Keratinocyte (primary cell): ENCODE measurements at regions not wholly inside any gene's neighbourhood (a gene's known extent, or its start where the extent isn't known, plus 50 kb on each side); places are given as distances from the start of the nearest gene placed in this dataset.

ENCODE experiments used
- DNase-seq: peaks from one replicate; pipeline ENCODE4 v3.0.0-alpha.2; 2011; ENCODE audit warnings: low read depth, missing footprints, low spot score
- FAIRE-seq: peaks from 2 replicates; lab custom pipeline; 2011; peaks lifted over from hg19 to GRCh38; lab: Jason Lieb, UNC
- H2AFZ ChIP-seq: 2 replicates; pipeline ENCODE4 v1.6.0; 2012; ENCODE audit warnings: low read length, control low read depth, inconsistent platforms; ENCODE audit not compliant: control insufficient read depth
- H3K27ac ChIP-seq: 2 replicates; pipeline ENCODE4 v1.5.1; 2011; ENCODE audit warnings: low read length; ENCODE audit not compliant: control insufficient read depth, insufficient read depth
- H3K27me3 ChIP-seq: 3 replicates; pipeline ENCODE4 v1.6.0; 2011; ENCODE audit warnings: low read length; ENCODE audit not compliant: control insufficient read depth, insufficient read depth; ENCODE audit errors: extremely low read depth
- H3K36me3 ChIP-seq, 2 experiments: 2 replicates in 1 of 2; 3 replicates in 1 of 2; pipeline ENCODE4 v1.5.1; 2011; ENCODE audit warnings: low read length in 2 of 2, mild to moderate bottlenecking in 1 of 2; ENCODE audit not compliant: control insufficient read depth in 2 of 2, insufficient read depth in 2 of 2; ENCODE audit errors: extremely low read depth in 1 of 2
- H3K4me1 ChIP-seq: 3 replicates; pipeline ENCODE4 v1.5.1; 2011; ENCODE audit warnings: low read length; ENCODE audit not compliant: control insufficient read depth, insufficient read depth; ENCODE audit errors: extremely low read depth
- H3K4me2 ChIP-seq: 3 replicates; pipeline ENCODE4 v1.6.0; 2011; ENCODE audit warnings: low read depth, low read length; ENCODE audit not compliant: control insufficient read depth, insufficient read depth; ENCODE audit errors: extremely low read depth
- H3K4me3 ChIP-seq, 3 experiments: fragments of 200-600 bp in 1 of 3; sonication (generic) in 1 of 3; 2 replicates in 2 of 3; 3 replicates in 1 of 3; pipeline ENCODE4 v1.5.1; 2011 to 2016; ENCODE audit warnings: low read length in 3 of 3, mild to moderate bottlenecking in 3 of 3, control low read depth in 2 of 3, inconsistent platforms in 1 of 3, low read depth in 1 of 3, mixed read lengths in 1 of 3, mixed run types in 1 of 3, moderate library complexity in 1 of 3; ENCODE audit not compliant: control insufficient read depth in 2 of 3, insufficient read depth in 2 of 3; ENCODE audit errors: extremely low read depth in 1 of 3
- H3K79me2 ChIP-seq: 2 replicates; pipeline ENCODE4 v1.6.0; 2012; ENCODE audit warnings: low read length; ENCODE audit not compliant: control insufficient read depth, insufficient read depth
- H3K9ac ChIP-seq: 3 replicates; pipeline ENCODE4 v1.6.0; 2011; ENCODE audit warnings: low read length; ENCODE audit not compliant: control insufficient read depth, insufficient read depth; ENCODE audit errors: extremely low read depth
- H3K9me1 ChIP-seq: 3 replicates; pipeline ENCODE4 v1.6.0; 2011; ENCODE audit warnings: low read length; ENCODE audit not compliant: control insufficient read depth, insufficient read depth; ENCODE audit errors: extremely low read depth
- H3K9me3 ChIP-seq: 2 replicates; pipeline ENCODE4 v1.5.1; 2012; ENCODE audit warnings: low read depth, low read length; ENCODE audit not compliant: control insufficient read depth
- H4K20me1 ChIP-seq: 3 replicates; pipeline ENCODE4 v1.6.0; 2011; ENCODE audit warnings: low read length; ENCODE audit not compliant: control insufficient read depth, insufficient read depth; ENCODE audit errors: extremely low read depth
- EZH2 ChIP-seq: IDR thresholded peaks from one replicate; pipeline ENCODE4 v1.6.1; 2012; ENCODE audit warnings: inconsistent platforms, mild to moderate bottlenecking, low read length, moderate library complexity
- dilution Hi-C: fragments of 300-500 bp; cut with MboI; formaldehyde crosslinking; loops from one replicate; pipeline ENCODE4 v1.7.0; 2020; ENCODE audit warnings: low sequenced_read_pairs; ENCODE audit not compliant: extremely low pct_ligation_motif_present
- TF ChIP-seq, protein P1 (sequence below), 3 experiments: IDR thresholded peaks in 1 of 3; conservative IDR thresholded peaks in 1 of 3; optimal IDR thresholded peaks in 1 of 3; 2 replicates in 2 of 3; 3 replicates in 1 of 3; pipeline versions ENCODE3 to v1.5.1; 2011; ENCODE audit warnings: low read length in 3 of 3, mild to moderate bottlenecking in 3 of 3, moderate library complexity in 2 of 3, control low read depth in 1 of 3, inconsistent platforms in 1 of 3; ENCODE audit not compliant: insufficient read depth in 2 of 3; ENCODE audit errors: extremely low read depth in 1 of 3

DNA sequence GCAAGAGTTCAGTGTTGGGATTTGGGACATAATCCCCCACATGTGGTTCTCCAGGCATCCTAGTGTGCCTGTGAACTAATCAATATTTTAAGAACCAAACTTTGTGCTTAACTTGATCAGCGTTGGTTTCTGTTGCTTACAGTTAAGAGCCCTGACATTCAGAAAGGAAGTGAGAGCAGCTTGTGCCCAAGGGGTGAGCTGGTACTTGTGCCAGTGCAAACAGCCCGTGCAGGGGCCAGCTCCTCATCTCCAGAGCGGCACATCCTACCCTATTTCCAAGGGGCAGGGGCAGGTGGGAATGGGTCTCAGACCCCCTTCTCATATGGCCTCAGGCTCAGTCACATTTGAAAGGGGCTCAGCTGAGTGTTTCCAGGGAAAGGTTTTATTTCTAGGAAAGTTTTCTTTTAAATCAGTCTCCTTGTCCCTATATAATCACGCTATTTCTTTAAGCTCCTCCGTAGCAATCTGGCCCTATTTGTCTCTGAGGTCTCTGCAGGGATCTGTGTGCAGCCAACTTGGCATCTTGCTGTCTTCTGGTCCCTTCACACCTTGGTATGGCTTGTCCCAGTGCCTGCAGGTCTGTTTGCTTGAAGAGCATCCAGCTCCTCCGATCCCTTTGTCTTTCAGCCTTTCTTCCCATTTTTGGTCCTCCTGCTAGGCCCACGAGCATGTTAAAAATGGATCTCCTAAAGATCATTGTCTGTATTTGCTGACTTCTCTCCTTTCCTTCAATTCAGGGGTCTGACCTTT is 358.9 kb downstream of the HRH4 start:
- Histone ChIP-seq H3K4me1 (no peaks in the 10 kb centered on the region), H3K27me3 (no peaks in the 10 kb centered on the region), H2AFZ (no peak overlapping the region), H3K9ac (no peak overlapping the region), H3K4me2 (no peak overlapping the region), H3K36me3 (no peaks in the 10 kb centered on the region), H3K79me2 (no peaks in the 10 kb centered on the region), H4K20me1 (no peaks in the 10 kb centered on the region), H3K9me3 (no peaks in the 10 kb centered on the region), H3K9me1 (no peaks in the 10 kb centered on the region), H3K4me3 (no peak overlapping the region), H3K27ac (no peak overlapping the region)
- dilution Hi-C loops: no loop called here
- DNase-seq (no peak), FAIRE-seq (no peak)
- TF ChIP-seq, protein P1, sequence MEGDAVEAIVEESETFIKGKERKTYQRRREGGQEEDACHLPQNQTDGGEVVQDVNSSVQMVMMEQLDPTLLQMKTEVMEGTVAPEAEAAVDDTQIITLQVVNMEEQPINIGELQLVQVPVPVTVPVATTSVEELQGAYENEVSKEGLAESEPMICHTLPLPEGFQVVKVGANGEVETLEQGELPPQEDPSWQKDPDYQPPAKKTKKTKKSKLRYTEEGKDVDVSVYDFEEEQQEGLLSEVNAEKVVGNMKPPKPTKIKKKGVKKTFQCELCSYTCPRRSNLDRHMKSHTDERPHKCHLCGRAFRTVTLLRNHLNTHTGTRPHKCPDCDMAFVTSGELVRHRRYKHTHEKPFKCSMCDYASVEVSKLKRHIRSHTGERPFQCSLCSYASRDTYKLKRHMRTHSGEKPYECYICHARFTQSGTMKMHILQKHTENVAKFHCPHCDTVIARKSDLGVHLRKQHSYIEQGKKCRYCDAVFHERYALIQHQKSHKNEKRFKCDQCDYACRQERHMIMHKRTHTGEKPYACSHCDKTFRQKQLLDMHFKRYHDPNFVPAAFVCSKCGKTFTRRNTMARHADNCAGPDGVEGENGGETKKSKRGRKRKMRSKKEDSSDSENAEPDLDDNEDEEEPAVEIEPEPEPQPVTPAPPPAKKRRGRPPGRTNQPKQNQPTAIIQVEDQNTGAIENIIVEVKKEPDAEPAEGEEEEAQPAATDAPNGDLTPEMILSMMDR (optimal IDR thresholded peaks at IDR 0.05 in 1 of 3, IDR thresholded peaks at IDR 0.05 in 1 of 3, conservative IDR thresholded peaks at IDR 0.05 in 1 of 3; ENCODE audit: extremely low read depth in 1 of 3, insufficient read depth in 2 of 3, low read length in 3 of 3): no peak
- no peak for TF ChIP-seq EZH2

DNA sequence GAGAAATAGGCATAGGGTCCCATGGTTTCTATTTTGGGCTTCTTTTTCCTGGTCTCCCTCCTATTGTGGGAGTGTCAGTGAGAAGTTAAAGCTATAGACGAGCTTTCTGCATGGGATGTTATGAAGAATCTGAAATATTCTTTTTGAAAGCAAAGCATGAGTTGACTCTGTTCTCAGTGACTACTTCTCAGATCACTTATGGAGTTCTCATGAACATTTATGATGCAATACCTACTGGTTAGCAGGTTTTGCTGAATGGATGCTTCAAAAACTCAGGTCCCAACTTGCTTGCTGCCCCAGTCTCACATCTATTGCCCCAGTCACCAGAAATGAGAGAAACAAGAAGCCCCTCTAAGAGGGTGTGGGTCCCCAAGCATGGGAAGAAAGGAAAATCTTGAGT is 365.0 kb downstream of the HRH4 start:
- Histone ChIP-seq H4K20me1 (no peaks in the 10 kb centered on the region), H3K27ac (no peak overlapping the region), H3K79me2 (no peaks in the 10 kb centered on the region), H3K9ac (no peak overlapping the region), H3K4me1 (no peaks in the 10 kb centered on the region), H3K27me3 (no peaks in the 10 kb centered on the region), H3K36me3 (no peaks in the 10 kb centered on the region), H3K4me2 (no peak overlapping the region), H3K9me3 (no peaks in the 10 kb centered on the region), H2AFZ (no peak overlapping the region), H3K9me1 (no peaks in the 10 kb centered on the region), H3K4me3 (no peak overlapping the region)
- TF ChIP-seq EZH2: no peak
- TF ChIP-seq, protein P1 (optimal IDR thresholded peaks at IDR 0.05 in 1 of 3, IDR thresholded peaks at IDR 0.05 in 1 of 3, conservative IDR thresholded peaks at IDR 0.05 in 1 of 3; ENCODE audit: extremely low read depth in 1 of 3, insufficient read depth in 2 of 3, low read length in 3 of 3): no peak
- FAIRE-seq (no peak), DNase-seq (no peak)
- dilution Hi-C loops: no loop called here
